H1 (cell line): ENCODE measurements at regions not wholly inside any gene's neighbourhood (a gene's known extent, or its start where the extent isn't known, plus 50 kb on each side); places are given as distances from the start of the nearest gene placed in this dataset.

ENCODE experiments used
- CTCF ChIA-PET: fragments of 300-600 bp; sonication (Branson Sonifier 250); formaldehyde crosslinking; loops from one replicate; lab custom pipeline; 2021; ENCODE audit not compliant: partially characterized antibody; lab: Charles Lee
- POLR2A ChIA-PET: fragments of 300-600 bp; sonication (Branson Sonifier 250); formaldehyde crosslinking; loops from one replicate; lab custom pipeline; 2021; ENCODE audit warnings: inconsistent platforms; ENCODE audit not compliant: partially characterized antibody; lab: Charles Lee
- DNase-seq, 2 experiments: peaks; one replicate each; pipeline versions ENCODE4 v3.0.0 to v3.0.0-alpha.2; 2010 to 2022; ENCODE audit warnings: low spot score in 2 of 2, low read depth in 1 of 2, mixed read lengths in 1 of 2
- FAIRE-seq: peaks from 2 replicates; lab custom pipeline; 2011; peaks lifted over from hg19 to GRCh38; lab: Jason Lieb, UNC
- H2AFZ ChIP-seq: 2 replicates; pipeline ENCODE4 v1.8.1; 2012; ENCODE audit warnings: low read length, inconsistent platforms
- H2AK5ac ChIP-seq: 2 replicates; pipeline ENCODE4 v1.6.1; 2013; ENCODE audit warnings: low read depth, low read length
- H2BK120ac ChIP-seq: replicated peaks from 2 replicates; pipeline ENCODE3; 2013; ENCODE audit warnings: low read depth, low read length, inconsistent platforms
- H2BK12ac ChIP-seq: 2 replicates; pipeline ENCODE4 v1.6.1; 2013; ENCODE audit warnings: low read depth, low read length
- H2BK15ac ChIP-seq: 2 replicates; pipeline ENCODE4 v1.6.1; 2013; ENCODE audit warnings: low read length
- H2BK20ac ChIP-seq: 2 replicates; pipeline ENCODE4 v1.6.1; 2013; ENCODE audit warnings: low read length
- H2BK5ac ChIP-seq: 2 replicates; pipeline ENCODE4 v1.6.1; 2013; ENCODE audit warnings: low read depth, low read length
- H3K14ac ChIP-seq: 2 replicates; pipeline ENCODE4 v1.6.1; 2013; ENCODE audit warnings: inconsistent platforms; ENCODE audit not compliant: insufficient read length
- H3K18ac ChIP-seq: 2 replicates; pipeline ENCODE4 v1.6.1; 2013; ENCODE audit warnings: low read length; ENCODE audit errors: extremely low read depth
- H3K23ac ChIP-seq: 2 replicates; pipeline ENCODE4 v1.6.1; 2013; ENCODE audit warnings: inconsistent platforms; ENCODE audit not compliant: insufficient read length
- H3K23me2 ChIP-seq: 2 replicates; pipeline ENCODE4 v1.6.1; 2013; ENCODE audit warnings: low read depth, low read length
- H3K27ac ChIP-seq: 2 replicates; pipeline ENCODE4 v1.6.1; 2011; ENCODE audit warnings: low read depth, low read length, inconsistent platforms
- H3K27me3 ChIP-seq, 4 experiments: replicated peaks in 1 of 4; 1 replicate in 1 of 4; 2 replicates in 3 of 4; pipeline versions ENCODE4 v1.6.1 to v1.8.1; 2011 to 2013; ENCODE audit warnings: low read length in 3 of 4, mild to moderate bottlenecking in 3 of 4, inconsistent platforms in 2 of 4, mixed read lengths in 2 of 4, moderate library complexity in 1 of 4; ENCODE audit not compliant: control insufficient read depth in 3 of 4, insufficient read depth in 3 of 4; ENCODE audit errors: extremely low read depth in 1 of 4
- H3K36me3 ChIP-seq, 4 experiments: 2 replicates each; pipeline versions ENCODE4 v1.6.1 to v1.8.1; 2011 to 2013; ENCODE audit warnings: mild to moderate bottlenecking in 4 of 4, low read length in 3 of 4, moderate library complexity in 2 of 4, control low read depth in 1 of 4, inconsistent platforms in 1 of 4; ENCODE audit not compliant: insufficient read depth in 4 of 4, control insufficient read depth in 2 of 4
- H3K4ac ChIP-seq: replicated peaks from 2 replicates; pipeline ENCODE3; 2013; ENCODE audit warnings: low read length, low read depth, mixed read lengths, inconsistent platforms; ENCODE audit not compliant: insufficient read length
- H3K4me1 ChIP-seq, 4 experiments: replicated peaks in 1 of 4; 1 replicate in 1 of 4; 2 replicates in 3 of 4; pipeline versions ENCODE4 v1.6.1 to v1.8.1; 2011 to 2013; ENCODE audit warnings: low read length in 3 of 4, inconsistent platforms in 2 of 4, mixed read lengths in 1 of 4; ENCODE audit not compliant: insufficient read depth in 4 of 4, control insufficient read depth in 3 of 4
- H3K4me2 ChIP-seq, 2 experiments: 2 replicates each; pipeline versions ENCODE4 v1.6.1 to v1.8.1; 2011 to 2013; ENCODE audit warnings: low read depth in 2 of 2, low read length in 2 of 2, control low read depth in 1 of 2, inconsistent platforms in 1 of 2, mild to moderate bottlenecking in 1 of 2; ENCODE audit not compliant: insufficient read depth in 1 of 2
- H3K4me3 ChIP-seq, 4 experiments: fragments of 200-600, 300-600 bp in 1 of 4; sonication (generic), shearing (Covaris generic), sonication (Bioruptor Twin) in 1 of 4; 2 replicates each; pipeline versions ENCODE4 v1.5.1 to v1.8.1; 2011 to 2016; ENCODE audit warnings: low read length in 4 of 4, low read depth in 3 of 4, control low read depth in 2 of 4, inconsistent platforms in 2 of 4, mild to moderate bottlenecking in 2 of 4, mixed read lengths in 1 of 4, moderate library complexity in 1 of 4; ENCODE audit not compliant: insufficient read depth in 2 of 4; ENCODE audit errors: extremely low read depth in 1 of 4
- H3K56ac ChIP-seq: replicated peaks from 2 replicates; pipeline ENCODE3; 2013; ENCODE audit warnings: low read depth, mild to moderate bottlenecking, mixed read lengths, low read length, inconsistent platforms; ENCODE audit not compliant: insufficient read length
- H3K79me1 ChIP-seq: 2 replicates; pipeline ENCODE4 v1.6.1; 2013; ENCODE audit warnings: low read depth, low read length, control low read depth
- H3K79me2 ChIP-seq, 2 experiments: 2 replicates each; pipeline versions ENCODE4 v1.6.1 to v1.8.1; 2012 to 2013; ENCODE audit warnings: low read length in 2 of 2, mild to moderate bottlenecking in 2 of 2, inconsistent platforms in 1 of 2; ENCODE audit not compliant: insufficient read depth in 2 of 2, control insufficient read depth in 1 of 2
- H3K9ac ChIP-seq, 4 experiments: replicated peaks in 1 of 4; 1 replicate in 1 of 4; 2 replicates in 3 of 4; pipeline versions ENCODE4 v1.6.1 to v1.8.1; 2011 to 2013; ENCODE audit warnings: low read depth in 3 of 4, low read length in 3 of 4, control low read depth in 2 of 4, mild to moderate bottlenecking in 2 of 4, moderate library complexity in 2 of 4, inconsistent platforms in 1 of 4; ENCODE audit errors: extremely low read depth in 1 of 4
- H3K9me3 ChIP-seq, 2 experiments: 2 replicates each; pipeline versions ENCODE4 v1.6.1 to v1.8.1; 2012 to 2013; ENCODE audit warnings: mild to moderate bottlenecking in 2 of 2, moderate library complexity in 2 of 2, control low read depth in 1 of 2, inconsistent platforms in 1 of 2, low read depth in 1 of 2, low read length in 1 of 2, mixed read lengths in 1 of 2; ENCODE audit not compliant: insufficient read depth in 2 of 2
- H4K20me1 ChIP-seq, 2 experiments: replicated peaks in 1 of 2; 2 replicates each; pipeline versions ENCODE3 to v1.8.1; 2011 to 2013; ENCODE audit warnings: inconsistent platforms in 2 of 2, low read length in 2 of 2, mild to moderate bottlenecking in 1 of 2; ENCODE audit not compliant: insufficient read depth in 2 of 2, control insufficient read depth in 1 of 2
- H4K5ac ChIP-seq: 2 replicates; pipeline ENCODE4 v1.6.1; 2013; ENCODE audit warnings: low read length, low read depth, mixed read lengths, inconsistent platforms; ENCODE audit not compliant: insufficient read length
- H4K8ac ChIP-seq: 2 replicates; pipeline ENCODE4 v1.8.0; 2013; ENCODE audit warnings: mild to moderate bottlenecking, moderate library complexity, low read length, inconsistent platforms; ENCODE audit not compliant: insufficient read depth; ENCODE audit errors: extremely low read depth
- H4K91ac ChIP-seq: replicated peaks from 2 replicates; pipeline ENCODE3; 2013; ENCODE audit warnings: low read length, mixed read lengths, inconsistent platforms; ENCODE audit not compliant: insufficient read length
- ASH2L ChIP-seq: fragments of 200-600, 300-600 bp; sonication (generic); IDR thresholded peaks from one replicate; pipeline ENCODE4 v1.7.1; 2017; ENCODE audit warnings: low read length
- CHD1 ChIP-seq: IDR thresholded peaks from 2 replicates; pipeline ENCODE4 v1.6.1; 2012; ENCODE audit warnings: low read depth, low read length, improper control_type of control experiment
- MAFK ChIP-seq: IDR thresholded peaks from 2 replicates; pipeline ENCODE4 v1.6.1; 2012; ENCODE audit warnings: low read depth, mild to moderate bottlenecking, improper control_type of control experiment, low read length
- RFX5 ChIP-seq: IDR thresholded peaks from 2 replicates; pipeline ENCODE4 v1.6.1; 2011; ENCODE audit warnings: low read depth, low read length, improper control_type of control experiment, borderline replicate concordance

DNA sequence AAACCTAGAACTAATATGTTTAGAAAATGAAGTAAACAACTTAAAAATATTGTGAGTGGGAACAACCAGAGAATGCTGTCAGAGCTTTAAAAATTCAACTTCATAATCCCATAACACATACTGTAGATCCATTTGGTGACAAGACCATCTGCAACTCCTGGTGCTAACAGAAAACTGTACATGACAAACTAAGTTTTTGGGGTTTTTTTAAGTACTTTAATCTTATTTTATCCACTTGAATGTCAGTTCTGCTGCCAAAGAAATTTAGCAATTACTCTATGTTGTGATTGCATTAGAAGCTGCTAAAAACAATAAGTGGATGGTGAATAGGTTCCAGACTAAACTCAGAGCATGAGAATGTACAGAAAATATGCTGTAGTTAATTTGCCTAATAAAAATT, 345.4 kb downstream of the COL12A1 start:
- no peak overlapping the region for H4K8ac ChIP-seq
- FAIRE-seq, result no peak
- H3K4me1 ChIP-seq, result no peaks in the 10 kb centered on the region
- no peaks in the 10 kb centered on the region for H3K79me1 ChIP-seq
- H3K23ac ChIP-seq, result no peak overlapping the region
- no peak overlapping the region for H3K4me3 ChIP-seq
- H4K91ac ChIP-seq, result no peak overlapping the region
- H3K27me3 ChIP-seq, result no peaks in the 10 kb centered on the region
- ChIA-PET POLR2A (no interaction called here), CTCF (interaction anchor here (0.9 kb wide), 1 partner anchor 57 kb away, joined by 3 read pairs; no protein-coding TSS in a partner anchor)
- no peak overlapping the region for H2BK20ac ChIP-seq
- H3K36me3 ChIP-seq, result no peaks in the 10 kb centered on the region
- no peak overlapping the region for H2BK15ac ChIP-seq
- no peak for DNase-seq
- H3K27ac ChIP-seq, result no peak overlapping the region
- H3K4ac ChIP-seq, result no peak overlapping the region
- TF ChIP-seq RFX5 (no peak), MAFK (no peak), ASH2L (no peak), CHD1 (no peak)
- H4K5ac ChIP-seq, result no peak overlapping the region
- no peaks in the 10 kb centered on the region for H4K20me1 ChIP-seq
- no peak overlapping the region for H2AFZ ChIP-seq
- no peak overlapping the region for H2BK120ac ChIP-seq
- no peak overlapping the region for H3K9ac ChIP-seq
- H3K79me2 ChIP-seq, result no peaks in the 10 kb centered on the region
- no peak overlapping the region for H2BK12ac ChIP-seq
- no peak overlapping the region for H2BK5ac ChIP-seq
- no peak overlapping the region for H3K18ac ChIP-seq
- no peaks in the 10 kb centered on the region for H3K9me3 ChIP-seq
- no peaks in the 10 kb centered on the region for H3K23me2 ChIP-seq
- H3K4me2 ChIP-seq, result no peak overlapping the region
- H3K14ac ChIP-seq, result no peak overlapping the region
- no peak overlapping the region for H3K56ac ChIP-seq
- no peak overlapping the region for H2AK5ac ChIP-seq
